DOHH2 (cell line): ENCODE measurements at regions not wholly inside any gene's neighbourhood (a gene's known extent, or its start where the extent isn't known, plus 50 kb on each side); places are given as distances from the start of the nearest gene placed in this dataset.

Source experiments
- H3F3A ChIP-seq: fragments of 200-600 bp; sonication (generic), shearing (Covaris generic); 2 replicates; pipeline ENCODE4 v1.6.0; 2016; ENCODE audit warnings: antibody characterized with exemption, mild to moderate bottlenecking; ENCODE audit not compliant: control insufficient read depth, insufficient read depth
- H3K27ac ChIP-seq: fragments of 200-600 bp; sonication (generic); 2 replicates; pipeline ENCODE4 v1.5.1; 2014; ENCODE audit warnings: low read depth, mild to moderate bottlenecking, low read length, moderate library complexity
- H3K27me3 ChIP-seq: fragments of 200-600 bp; sonication (generic); 2 replicates; pipeline ENCODE4 v1.6.1; 2014; ENCODE audit warnings: mild to moderate bottlenecking, low read length, mixed read lengths; ENCODE audit not compliant: control insufficient read depth
- H3K36me3 ChIP-seq: fragments of 200-600 bp; sonication (generic); 2 replicates; pipeline ENCODE4 v1.6.1; 2014; ENCODE audit warnings: mild to moderate bottlenecking, low read length, moderate library complexity, mixed read lengths; ENCODE audit not compliant: control insufficient read depth
- H3K4me1 ChIP-seq: fragments of 200-600 bp; sonication (generic); 2 replicates; pipeline ENCODE4 v1.6.1; 2014; ENCODE audit warnings: mild to moderate bottlenecking, low read length, mixed read lengths; ENCODE audit not compliant: control insufficient read depth
- H3K4me2 ChIP-seq: fragments of 200-600 bp; sonication (generic); 2 replicates; pipeline ENCODE4 v1.6.0; 2014; ENCODE audit warnings: mild to moderate bottlenecking, low read length, moderate library complexity
- H3K4me3 ChIP-seq: fragments of 200-600 bp; sonication (generic); 2 replicates; pipeline ENCODE4 v1.5.1; 2014; ENCODE audit warnings: mild to moderate bottlenecking, low read length, mixed read lengths
- H3K79me2 ChIP-seq: fragments of 200-600 bp; sonication (generic); 2 replicates; pipeline ENCODE4 v1.6.1; 2014; ENCODE audit warnings: mild to moderate bottlenecking, low read length, mixed read lengths; ENCODE audit not compliant: control insufficient read depth
- H3K9me2 ChIP-seq: fragments of 200-600 bp; sonication (generic); replicated peaks from 2 replicates; pipeline ENCODE4 v1.6.1; 2014; ENCODE audit warnings: mild to moderate bottlenecking, low read length, mixed read lengths; ENCODE audit not compliant: control insufficient read depth
- H3K9me3 ChIP-seq: fragments of 200-600 bp; sonication (generic); 2 replicates; pipeline ENCODE4 v1.6.1; 2014; ENCODE audit warnings: antibody characterized with exemption, low read length, mixed read lengths; ENCODE audit not compliant: control insufficient read depth, insufficient read depth
- H4K20me1 ChIP-seq: fragments of 200-600 bp; sonication (generic); 2 replicates; pipeline ENCODE4 v1.6.0; 2014; ENCODE audit warnings: low read depth, mild to moderate bottlenecking, antibody characterized with exemption, low read length, moderate library complexity; ENCODE audit not compliant: control insufficient read depth, insufficient read depth
- EZH2phosphoT487 ChIP-seq: fragments of 200-600 bp; sonication (generic); IDR thresholded peaks from 2 replicates; pipeline ENCODE4 v1.6.1; 2017; ENCODE audit warnings: borderline replicate concordance, mild to moderate bottlenecking, antibody characterized with exemption, low read length, moderate library complexity, mixed read lengths
- TF ChIP-seq, protein P1 (sequence below): fragments of 200-600 bp; sonication (generic); IDR thresholded peaks from one replicate; pipeline ENCODE4 v1.5.1; 2014; ENCODE audit warnings: antibody characterized with exemption, mild to moderate bottlenecking, low read depth, low read length; ENCODE audit not compliant: poor library complexity, severe bottlenecking

DNA sequence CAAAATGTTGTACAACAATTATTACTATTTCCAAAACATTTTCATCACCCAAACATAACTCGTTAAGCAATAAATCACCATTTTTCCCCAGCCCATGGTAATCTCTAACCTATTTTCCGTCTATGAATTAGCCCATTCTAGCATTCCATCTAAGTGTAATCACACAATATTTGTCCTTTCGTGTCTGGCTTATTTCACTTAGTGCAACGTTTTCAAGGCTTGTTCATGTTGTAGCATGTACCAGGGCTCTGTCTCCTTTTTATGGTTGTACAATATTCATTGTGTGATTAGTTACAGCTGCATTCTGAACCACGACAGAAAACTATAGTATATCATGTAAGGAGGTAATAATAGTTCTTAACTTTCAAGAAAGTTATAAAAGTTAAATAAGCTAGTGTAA lies 656.0 kb upstream of the HS3ST1 start:
- H3K4me2 ChIP-seq: no peak overlapping the region
- H3K9me2 ChIP-seq: no peaks in the 10 kb centered on the region
- no peaks in the 10 kb centered on the region for H3F3A ChIP-seq
- no peak overlapping the region for H3K4me3 ChIP-seq
- no peaks in the 10 kb centered on the region for H3K9me3 ChIP-seq
- H3K27me3 ChIP-seq: no peaks in the 10 kb centered on the region
- no peaks in the 10 kb centered on the region for H3K4me1 ChIP-seq
- H3K79me2 ChIP-seq: no peaks in the 10 kb centered on the region
- H4K20me1 ChIP-seq: no peaks in the 10 kb centered on the region
- H3K27ac ChIP-seq: no peak overlapping the region
- H3K36me3 ChIP-seq: no peaks in the 10 kb centered on the region
- no peak for TF ChIP-seq EZH2phosphoT487
- TF ChIP-seq, protein P1, sequence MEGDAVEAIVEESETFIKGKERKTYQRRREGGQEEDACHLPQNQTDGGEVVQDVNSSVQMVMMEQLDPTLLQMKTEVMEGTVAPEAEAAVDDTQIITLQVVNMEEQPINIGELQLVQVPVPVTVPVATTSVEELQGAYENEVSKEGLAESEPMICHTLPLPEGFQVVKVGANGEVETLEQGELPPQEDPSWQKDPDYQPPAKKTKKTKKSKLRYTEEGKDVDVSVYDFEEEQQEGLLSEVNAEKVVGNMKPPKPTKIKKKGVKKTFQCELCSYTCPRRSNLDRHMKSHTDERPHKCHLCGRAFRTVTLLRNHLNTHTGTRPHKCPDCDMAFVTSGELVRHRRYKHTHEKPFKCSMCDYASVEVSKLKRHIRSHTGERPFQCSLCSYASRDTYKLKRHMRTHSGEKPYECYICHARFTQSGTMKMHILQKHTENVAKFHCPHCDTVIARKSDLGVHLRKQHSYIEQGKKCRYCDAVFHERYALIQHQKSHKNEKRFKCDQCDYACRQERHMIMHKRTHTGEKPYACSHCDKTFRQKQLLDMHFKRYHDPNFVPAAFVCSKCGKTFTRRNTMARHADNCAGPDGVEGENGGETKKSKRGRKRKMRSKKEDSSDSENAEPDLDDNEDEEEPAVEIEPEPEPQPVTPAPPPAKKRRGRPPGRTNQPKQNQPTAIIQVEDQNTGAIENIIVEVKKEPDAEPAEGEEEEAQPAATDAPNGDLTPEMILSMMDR: no peak

DNA sequence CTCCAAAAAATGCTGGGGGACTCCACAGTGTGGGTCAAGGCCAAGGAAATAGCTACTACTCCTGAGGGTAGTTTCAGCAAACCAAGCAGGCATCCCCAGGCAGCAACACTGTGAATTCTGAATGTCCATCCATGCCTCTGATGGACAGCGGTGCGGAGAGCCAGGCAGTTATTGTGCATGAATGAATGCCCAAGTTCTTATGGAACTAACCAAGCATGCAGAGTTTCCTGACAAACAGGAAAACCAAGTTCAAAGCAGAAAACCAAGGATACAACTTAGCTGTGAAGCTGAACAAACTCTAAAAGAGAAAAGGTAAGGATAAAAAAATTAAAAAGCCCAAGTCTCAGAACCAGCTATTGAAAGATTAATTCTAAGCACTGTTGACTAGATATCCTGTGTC lies 642.6 kb upstream of the HS3ST1 start:
- Histone ChIP-seq H3K27ac (no peak overlapping the region), H3K9me2 (no peaks in the 10 kb centered on the region), H3K4me2 (no peak overlapping the region), H3K27me3 (no peaks in the 10 kb centered on the region), H3K4me3 (no peak overlapping the region), H3K36me3 (no peaks in the 10 kb centered on the region), H3K4me1 (no peaks in the 10 kb centered on the region), H3F3A (no peaks in the 10 kb centered on the region), H4K20me1 (no peaks in the 10 kb centered on the region), H3K9me3 (no peaks in the 10 kb centered on the region), H3K79me2 (no peaks in the 10 kb centered on the region)
- TF ChIP-seq EZH2phosphoT487: no peak

GRCh38 chr4:12053966-12054365 lies 625.3 kb upstream of the HS3ST1 start:
- H3K4me2 ChIP-seq: no peak overlapping the region
- no peaks in the 10 kb centered on the region for H3K36me3 ChIP-seq
- TF ChIP-seq, protein P1: no peak
- no peak for TF ChIP-seq EZH2phosphoT487

GRCh38 chr4:12053556-12053955 lies 624.9 kb upstream of the HS3ST1 start:
- H3K79me2 ChIP-seq: no peaks in the 10 kb centered on the region
- H3K4me3 ChIP-seq: no peak overlapping the region
- no peaks in the 10 kb centered on the region for H3F3A ChIP-seq
- no peak overlapping the region for H3K27ac ChIP-seq
- no peaks in the 10 kb centered on the region for H3K9me2 ChIP-seq
- H3K4me1 ChIP-seq: no peaks in the 10 kb centered on the region
- no peaks in the 10 kb centered on the region for H3K9me3 ChIP-seq
- no peak overlapping the region for H3K4me2 ChIP-seq
- no peaks in the 10 kb centered on the region for H3K27me3 ChIP-seq
- no peaks in the 10 kb centered on the region for H3K36me3 ChIP-seq
- TF ChIP-seq, protein P1: no peak
- TF ChIP-seq EZH2phosphoT487: no peak
- H4K20me1 ChIP-seq: no peaks in the 10 kb centered on the region

More at GRCh38 chr4:12053966-12054365, 625.3 kb upstream of the HS3ST1 start:
- H3K4me1 ChIP-seq: no peaks in the 10 kb centered on the region
- no peaks in the 10 kb centered on the region for H3K9me2 ChIP-seq
- no peaks in the 10 kb centered on the region for H3K79me2 ChIP-seq
- no peaks in the 10 kb centered on the region for H4K20me1 ChIP-seq
- H3K27me3 ChIP-seq: no peaks in the 10 kb centered on the region
- H3K9me3 ChIP-seq: no peaks in the 10 kb centered on the region
- H3K27ac ChIP-seq: no peak overlapping the region
- no peak overlapping the region for H3K4me3 ChIP-seq
- no peaks in the 10 kb centered on the region for H3F3A ChIP-seq
